ENCODE measurements at regions not wholly inside any gene's neighbourhood (a gene's known extent, or its start where the extent isn't known, plus 50 kb on each side); places are given as distances from the start of the nearest gene placed in this dataset.

DNA sequence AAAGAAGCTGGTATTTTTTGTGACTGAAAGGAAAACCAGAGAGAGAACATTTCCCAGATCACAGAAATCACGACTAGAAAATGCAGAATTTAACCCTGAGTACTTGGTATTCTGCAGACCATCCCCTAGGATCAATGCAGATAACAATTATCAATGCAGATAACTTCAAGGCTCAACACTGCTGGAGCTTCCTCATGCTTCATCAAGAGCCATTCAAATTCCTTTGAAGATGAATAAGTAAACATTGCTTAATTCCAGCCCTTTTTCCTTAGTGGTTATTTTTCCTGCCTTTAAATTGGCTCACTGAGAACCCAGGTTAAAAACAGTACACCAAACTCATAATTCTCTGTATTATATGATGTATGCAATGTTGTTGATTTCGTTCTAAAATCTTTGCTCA, 370.1 kb upstream of the TLE4 start:
- Histone ChIP-seq H4K20me1 (ENCODE audit: insufficient read depth, low read length) (no peaks in the 10 kb centered on the region), H3K4me2 (replicated peaks; ENCODE audit: extremely low read depth, low read length, poor library complexity, severe bottlenecking) (no peak overlapping the region), H3K9me3 (replicated peaks in 1 of 2; ENCODE audit: control insufficient read depth in 1 of 2, insufficient read depth in 1 of 2, low read length in 2 of 2) (no peaks in the 10 kb centered on the region), H3K27me3 (ENCODE audit: control insufficient read depth in 2 of 2, insufficient read depth in 2 of 2, low read length in 2 of 2) (no peaks in the 10 kb centered on the region), H3K79me2 (ENCODE audit: insufficient read depth, low read length) (no peaks in the 10 kb centered on the region), H3K4me3 (replicated peaks in 1 of 3; ENCODE audit: low read depth in 2 of 3, low read length in 3 of 3) (no peak overlapping the region), H2AFZ (ENCODE audit: insufficient read depth, low read depth, low read length, poor library complexity, severe bottlenecking) (no peak overlapping the region), H3K36me3 (replicated peaks in 1 of 2; ENCODE audit: control insufficient read depth in 1 of 2, insufficient read depth in 2 of 2, low read length in 2 of 2) (no peaks in the 10 kb centered on the region), H3K4me1 (ENCODE audit: control insufficient read depth in 1 of 2, insufficient read depth in 2 of 2, low read length in 2 of 2) (no peaks in the 10 kb centered on the region), H3K9ac (ENCODE audit: insufficient read depth, low read length, poor library complexity, severe bottlenecking) (no peak overlapping the region), H3K27ac (ENCODE audit: low read depth in 1 of 2, low read length in 2 of 2) (no peak overlapping the region)
- no peak for DNase-seq
- Mint-ChIP-seq H3K4me3 (no peak overlapping the region), H3K9me3 (peaks cover 0 to 3% (median 0%) of the 10 kb centered on the region in 7 donors), H3K4me1 (no peaks in the 10 kb centered on the region), H3K36me3 (no peaks in the 10 kb centered on the region), H3K27me3 (ENCODE audit: low read depth in 3 of 3) (no peaks in the 10 kb centered on the region), H3K27ac (no peak overlapping the region)
- TF ChIP-seq, protein P1, sequence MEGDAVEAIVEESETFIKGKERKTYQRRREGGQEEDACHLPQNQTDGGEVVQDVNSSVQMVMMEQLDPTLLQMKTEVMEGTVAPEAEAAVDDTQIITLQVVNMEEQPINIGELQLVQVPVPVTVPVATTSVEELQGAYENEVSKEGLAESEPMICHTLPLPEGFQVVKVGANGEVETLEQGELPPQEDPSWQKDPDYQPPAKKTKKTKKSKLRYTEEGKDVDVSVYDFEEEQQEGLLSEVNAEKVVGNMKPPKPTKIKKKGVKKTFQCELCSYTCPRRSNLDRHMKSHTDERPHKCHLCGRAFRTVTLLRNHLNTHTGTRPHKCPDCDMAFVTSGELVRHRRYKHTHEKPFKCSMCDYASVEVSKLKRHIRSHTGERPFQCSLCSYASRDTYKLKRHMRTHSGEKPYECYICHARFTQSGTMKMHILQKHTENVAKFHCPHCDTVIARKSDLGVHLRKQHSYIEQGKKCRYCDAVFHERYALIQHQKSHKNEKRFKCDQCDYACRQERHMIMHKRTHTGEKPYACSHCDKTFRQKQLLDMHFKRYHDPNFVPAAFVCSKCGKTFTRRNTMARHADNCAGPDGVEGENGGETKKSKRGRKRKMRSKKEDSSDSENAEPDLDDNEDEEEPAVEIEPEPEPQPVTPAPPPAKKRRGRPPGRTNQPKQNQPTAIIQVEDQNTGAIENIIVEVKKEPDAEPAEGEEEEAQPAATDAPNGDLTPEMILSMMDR (IDR thresholded peaks at IDR 0.05): no peak
- intact Hi-C loops (cut with micrococcal nuclease): no loop called here
- WGBS (ENCODE audit: insufficient coverage): 60% methylated on average over 1 of the region's 2 CpGs

DNA sequence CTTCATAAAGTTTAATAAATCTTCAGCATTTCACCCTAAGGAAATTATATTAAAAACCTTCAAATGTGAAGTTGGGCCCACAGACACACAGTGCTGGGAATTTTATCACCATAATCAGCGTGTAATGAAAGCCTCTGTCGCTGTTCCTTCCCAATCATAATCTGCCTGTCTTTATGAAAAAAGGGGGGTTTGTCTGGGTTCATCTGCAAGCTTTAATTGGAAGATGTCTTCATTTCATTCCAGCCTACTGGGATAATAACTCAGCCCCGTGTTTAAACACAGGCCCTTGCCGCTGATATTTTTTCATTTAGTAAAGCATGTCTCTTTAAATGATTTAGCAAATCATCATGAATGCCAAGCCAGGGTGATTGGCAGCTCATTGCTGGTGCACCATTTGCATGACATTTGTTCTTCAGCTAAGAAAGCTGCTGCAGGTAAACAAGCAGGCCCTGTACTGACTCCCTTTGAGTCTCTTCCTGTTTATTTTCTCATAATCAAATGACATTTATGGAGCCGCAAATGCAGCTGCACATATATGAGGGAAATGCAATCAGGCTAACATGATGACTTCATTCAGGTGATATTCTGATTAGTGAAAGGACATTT, 362.9 kb upstream of the TLE4 start:
- Mint-ChIP-seq H3K27ac (no peak overlapping the region), H3K4me3 (no peak overlapping the region), H3K4me1 (no peaks in the 10 kb centered on the region), H3K9me3 (no peaks in the 10 kb centered on the region), H3K36me3 (no peaks in the 10 kb centered on the region), H3K27me3 (ENCODE audit: low read depth in 3 of 3) (peaks cover 0 to 1% (median 0%) of the 10 kb centered on the region in 3 donors)
- Histone ChIP-seq H3K4me2 (replicated peaks; ENCODE audit: extremely low read depth, low read length, poor library complexity, severe bottlenecking) (no peak overlapping the region), H3K4me1 (ENCODE audit: control insufficient read depth in 1 of 2, insufficient read depth in 2 of 2, low read length in 2 of 2) (no peaks in the 10 kb centered on the region), H2AFZ (ENCODE audit: insufficient read depth, low read depth, low read length, poor library complexity, severe bottlenecking) (no peak overlapping the region), H3K79me2 (ENCODE audit: insufficient read depth, low read length) (no peaks in the 10 kb centered on the region), H4K20me1 (ENCODE audit: insufficient read depth, low read length) (no peaks in the 10 kb centered on the region), H3K9me3 (replicated peaks in 1 of 2; ENCODE audit: control insufficient read depth in 1 of 2, insufficient read depth in 1 of 2, low read length in 2 of 2) (no peaks in the 10 kb centered on the region), H3K4me3 (replicated peaks in 1 of 3; ENCODE audit: low read depth in 2 of 3, low read length in 3 of 3) (no peak overlapping the region), H3K27ac (ENCODE audit: low read depth in 1 of 2, low read length in 2 of 2) (no peak overlapping the region), H3K9ac (ENCODE audit: insufficient read depth, low read length, poor library complexity, severe bottlenecking) (no peak overlapping the region), H3K36me3 (replicated peaks in 1 of 2; ENCODE audit: control insufficient read depth in 1 of 2, insufficient read depth in 2 of 2, low read length in 2 of 2) (no peaks in the 10 kb centered on the region), H3K27me3 (ENCODE audit: control insufficient read depth in 2 of 2, insufficient read depth in 2 of 2, low read length in 2 of 2) (no peaks in the 10 kb centered on the region)
- DNase-seq: no peak
- 100% methylated on average over 2 of the region's 5 CpGs for WGBS (ENCODE audit: insufficient coverage)
- intact Hi-C loops (cut with micrococcal nuclease): no loop called here
- TF ChIP-seq, protein P1 (IDR thresholded peaks at IDR 0.05): no peak

All from CD14-positive monocyte (primary cell).